ENCODE measurements at regions not wholly inside any gene's neighbourhood (a gene's known extent, or its start where the extent isn't known, plus 50 kb on each side); places are given as distances from the start of the nearest gene placed in this dataset.

DNA sequence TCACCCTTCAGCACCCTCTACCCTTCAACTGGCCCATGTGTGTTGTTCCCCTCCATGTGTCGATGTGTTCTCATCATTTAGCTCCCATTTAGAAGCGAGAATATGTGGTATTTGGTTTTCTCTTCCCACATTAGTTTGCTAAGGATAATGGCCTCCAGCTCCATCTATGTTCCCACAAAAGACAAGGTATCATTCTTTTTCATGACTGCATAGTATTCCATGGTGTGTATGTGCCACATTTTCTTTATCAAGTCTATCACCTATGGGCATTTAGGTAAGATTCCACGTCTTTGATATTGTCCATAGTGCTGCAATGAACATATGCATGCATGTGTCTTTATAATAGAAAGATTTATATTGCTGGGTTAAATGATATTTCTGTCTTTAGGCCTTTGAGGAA, 325.1 kb upstream of the ADAMTS16 start:
- no peak for DNase-seq
- Histone ChIP-seq H3K4me3 (no peak overlapping the region), H3K4me1 (no peaks in the 10 kb centered on the region), H3K9me3 (no peaks in the 10 kb centered on the region), H3K27ac (no peak overlapping the region), H3K27me3 (peaks cover 0 to 4% (median 0%) of the 10 kb centered on the region in 4 donors), H3K36me3 (no peaks in the 10 kb centered on the region)
- intact Hi-C loops (cut with DNase I) = no loop called here
- ATAC-seq = no peak
- TF ChIP-seq, protein P1, sequence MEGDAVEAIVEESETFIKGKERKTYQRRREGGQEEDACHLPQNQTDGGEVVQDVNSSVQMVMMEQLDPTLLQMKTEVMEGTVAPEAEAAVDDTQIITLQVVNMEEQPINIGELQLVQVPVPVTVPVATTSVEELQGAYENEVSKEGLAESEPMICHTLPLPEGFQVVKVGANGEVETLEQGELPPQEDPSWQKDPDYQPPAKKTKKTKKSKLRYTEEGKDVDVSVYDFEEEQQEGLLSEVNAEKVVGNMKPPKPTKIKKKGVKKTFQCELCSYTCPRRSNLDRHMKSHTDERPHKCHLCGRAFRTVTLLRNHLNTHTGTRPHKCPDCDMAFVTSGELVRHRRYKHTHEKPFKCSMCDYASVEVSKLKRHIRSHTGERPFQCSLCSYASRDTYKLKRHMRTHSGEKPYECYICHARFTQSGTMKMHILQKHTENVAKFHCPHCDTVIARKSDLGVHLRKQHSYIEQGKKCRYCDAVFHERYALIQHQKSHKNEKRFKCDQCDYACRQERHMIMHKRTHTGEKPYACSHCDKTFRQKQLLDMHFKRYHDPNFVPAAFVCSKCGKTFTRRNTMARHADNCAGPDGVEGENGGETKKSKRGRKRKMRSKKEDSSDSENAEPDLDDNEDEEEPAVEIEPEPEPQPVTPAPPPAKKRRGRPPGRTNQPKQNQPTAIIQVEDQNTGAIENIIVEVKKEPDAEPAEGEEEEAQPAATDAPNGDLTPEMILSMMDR (IDR thresholded peaks at IDR 0.05) = no peak
- FAIRE-seq = no peak
- WGBS, 2 donors = 50 to 62% methylated on average over 3 of the region's 3 CpGs

DNA sequence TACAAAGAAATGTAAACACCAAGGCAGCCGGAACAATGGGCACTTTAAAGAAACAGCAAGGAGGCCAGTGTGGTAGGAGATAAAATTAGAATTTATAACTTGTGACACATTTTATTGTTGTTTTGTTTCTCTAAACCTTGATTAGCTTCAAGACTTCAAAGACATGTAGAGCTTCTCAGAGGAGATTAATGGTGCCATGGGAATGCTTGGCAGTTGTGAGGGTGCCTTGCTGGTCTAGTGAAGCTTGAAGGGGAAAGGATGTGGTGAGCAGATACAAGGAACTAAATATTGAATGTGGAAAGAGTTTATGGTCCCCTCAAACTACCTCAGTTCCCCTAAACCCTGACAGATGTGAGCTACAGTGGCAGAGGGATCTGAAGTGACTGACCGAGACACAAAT, 322.4 kb upstream of the ADAMTS16 start:
- no peak overlapping the region for H3K4me3 ChIP-seq
- TF ChIP-seq, protein P1 (IDR thresholded peaks at IDR 0.05) = no peak
- no peak overlapping the region for H3K27ac ChIP-seq
- DNase-seq = no peak
- no peaks in the 10 kb centered on the region for H3K36me3 ChIP-seq
- no peak for ATAC-seq
- no peak for FAIRE-seq
- no peaks in the 10 kb centered on the region for H3K4me1 ChIP-seq
- H3K27me3 ChIP-seq = peaks cover 0 to 4% (median 0%) of the 10 kb centered on the region in 4 donors
- intact Hi-C loops (cut with DNase I) = no loop called here
- no peaks in the 10 kb centered on the region for H3K9me3 ChIP-seq
- 48 to 61% methylated on average over 2 of the region's 2 CpGs for WGBS, 2 donors

DNA sequence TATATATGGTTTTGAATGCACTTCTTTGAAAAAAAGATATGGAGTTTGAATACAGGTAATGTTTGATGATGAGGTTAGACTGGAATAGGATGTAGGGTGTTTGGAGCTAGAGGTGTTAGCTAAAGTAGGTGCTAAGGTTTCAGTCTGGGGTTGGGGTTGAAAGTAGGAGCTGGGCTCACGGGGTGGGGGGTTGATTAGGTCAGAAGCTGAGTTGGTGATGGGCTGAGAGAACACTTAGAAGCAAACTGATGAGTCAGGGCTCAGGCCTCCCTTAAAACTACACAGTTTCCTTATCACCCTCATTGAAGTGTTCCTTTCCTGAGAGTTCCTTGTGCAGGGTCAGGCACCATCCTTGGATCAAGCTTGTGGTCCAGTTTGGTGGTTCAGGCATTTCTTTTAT, 308.8 kb upstream of the ADAMTS16 start:
- DNase-seq (no peak), ATAC-seq (no peak), FAIRE-seq (no peak)
- no peaks in the 10 kb centered on the region for H3K9me3 ChIP-seq
- intact Hi-C loops (cut with DNase I) = no loop called here
- 7 to 13% methylated on average over 1 of the region's 1 CpG for WGBS, 2 donors
- H3K4me1 ChIP-seq = no peaks in the 10 kb centered on the region
- TF ChIP-seq, protein P1 (IDR thresholded peaks at IDR 0.05) = no peak
- H3K27me3 ChIP-seq = no peaks in the 10 kb centered on the region
- H3K36me3 ChIP-seq = no peaks in the 10 kb centered on the region
- H3K27ac ChIP-seq = no peak overlapping the region
- no peak overlapping the region for H3K4me3 ChIP-seq

DNA sequence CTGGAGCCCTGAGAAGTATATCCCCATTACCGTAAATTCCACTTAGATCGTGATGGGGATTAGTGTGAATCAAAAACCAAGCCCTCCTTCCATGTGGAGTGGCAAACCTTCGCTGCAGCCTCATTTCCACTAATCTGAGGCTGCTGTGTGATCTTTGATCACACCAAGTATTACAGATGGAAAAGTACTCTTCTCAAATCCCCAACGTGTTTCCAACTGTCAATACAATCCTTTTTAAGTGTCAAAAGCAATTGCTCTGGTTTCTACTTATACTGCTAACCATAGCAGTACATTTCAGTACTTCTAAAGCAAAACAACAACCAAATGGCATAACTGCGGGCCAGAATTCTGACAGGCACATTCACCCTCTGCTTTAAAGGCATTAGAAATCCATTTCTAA, 307.7 kb upstream of the ADAMTS16 start:
- H3K9me3 ChIP-seq = no peaks in the 10 kb centered on the region
- FAIRE-seq = no peak
- TF ChIP-seq, protein P1 (IDR thresholded peaks at IDR 0.05) = no peak
- 53 to 58% methylated on average over 5 of the region's 5 CpGs for WGBS, 2 donors
- H3K4me3 ChIP-seq = no peak overlapping the region
- H3K4me1 ChIP-seq = no peaks in the 10 kb centered on the region
- no peaks in the 10 kb centered on the region for H3K27me3 ChIP-seq
- no peak for DNase-seq
- H3K36me3 ChIP-seq = no peaks in the 10 kb centered on the region
- intact Hi-C loops (cut with DNase I) = no loop called here
- no peak overlapping the region for H3K27ac ChIP-seq
- no peak for ATAC-seq

DNA sequence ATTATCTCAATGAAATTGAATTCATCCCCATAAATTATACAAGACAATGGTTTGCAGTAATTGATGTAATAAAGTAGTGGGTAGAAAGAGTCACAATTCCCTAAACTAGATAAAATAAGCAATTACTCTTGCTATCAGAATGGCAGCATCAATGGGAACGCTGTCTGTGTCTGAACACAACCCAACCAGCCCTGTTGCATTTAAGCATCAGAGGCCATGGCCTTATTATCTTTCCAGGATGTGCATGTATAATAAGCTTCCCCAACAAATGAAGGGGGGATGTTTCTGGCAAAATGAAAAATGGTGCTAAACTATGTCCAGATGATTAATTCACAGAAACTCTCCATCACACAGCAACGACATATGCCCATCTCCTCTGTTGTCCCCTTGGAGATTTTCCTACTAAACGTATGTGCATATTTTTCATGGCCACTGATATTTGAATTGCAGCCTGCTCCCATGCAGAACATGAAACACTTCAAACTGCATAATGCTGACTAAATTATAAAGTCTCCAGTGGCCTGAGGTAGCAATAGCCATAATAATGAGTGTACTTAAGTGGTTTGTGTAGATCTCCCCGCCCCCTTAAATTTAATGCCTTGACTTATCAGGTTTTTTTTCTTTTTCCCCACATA, 306.9 kb upstream of the ADAMTS16 start:
- DNase-seq (no peak), FAIRE-seq (no peak), ATAC-seq (no peak)
- H3K27me3 ChIP-seq = no peaks in the 10 kb centered on the region
- WGBS, 2 donors = 36 to 38% methylated on average over 4 of the region's 4 CpGs
- no peaks in the 10 kb centered on the region for H3K4me1 ChIP-seq
- TF ChIP-seq, protein P1 (IDR thresholded peaks at IDR 0.05) = no peak
- no peak overlapping the region for H3K27ac ChIP-seq
- no peak overlapping the region for H3K4me3 ChIP-seq
- intact Hi-C loops (cut with DNase I) = no loop called here
- no peaks in the 10 kb centered on the region for H3K9me3 ChIP-seq
- no peaks in the 10 kb centered on the region for H3K36me3 ChIP-seq

Measured in pancreas (tissue), 10 donors.